ENCODE measurements at regions not wholly inside any gene's neighbourhood (a gene's known extent, or its start where the extent isn't known, plus 50 kb on each side); places are given as distances from the start of the nearest gene placed in this dataset.
"Not testable (repeated sequence)": the region's sequence is repeated elsewhere in the genome, so short reads cannot be mapped to it uniquely, and the experiment has no call there.

- H3K4me3 ChIP-seq = no peak overlapping the region
- DNase-seq (ENCODE audit: low spot score in 2 of 2) = no peak
- intact Hi-C loops (cut with DNase I) = no loop called here
- TF ChIP-seq CTCF (IDR thresholded peaks at IDR 0.05) = no peak
- H3K27me3 ChIP-seq = no peaks in the 10 kb centered on the region
- no peaks in the 10 kb centered on the region for H3K36me3 ChIP-seq
- H3K4me1 ChIP-seq = peaks cover under 1 to 2% of the 10 kb centered on the region in 2 donors
- no peak overlapping the region for H3K27ac ChIP-seq
- no peaks in the 10 kb centered on the region for H3K9me3 ChIP-seq
Observed at GRCh38 chr15:99492275-99492674, 73.5 kb upstream of the MEF2A start.

- DNase-seq (ENCODE audit: low spot score in 2 of 2) = no peak
- no peak for TF ChIP-seq CTCF (IDR thresholded peaks at IDR 0.05)
- intact Hi-C loops (cut with DNase I) = no loop called here
- Histone ChIP-seq H3K27me3 (no peaks in the 10 kb centered on the region), H3K4me1 (no peaks in the 10 kb centered on the region), H3K4me3 (no peak overlapping the region), H3K36me3 (no peaks in the 10 kb centered on the region), H3K9me3 (no peaks in the 10 kb centered on the region), H3K27ac (no peak overlapping the region)
Observed at GRCh38 chr15:99492716-99493115, 73.1 kb upstream of the MEF2A start.

- Histone ChIP-seq H3K4me3 (no peak overlapping the region), H3K4me1 (no peaks in the 10 kb centered on the region), H3K9me3 (no peaks in the 10 kb centered on the region), H3K36me3 (no peaks in the 10 kb centered on the region), H3K27ac (no peak overlapping the region), H3K27me3 (no peaks in the 10 kb centered on the region)
- no peak for DNase-seq (ENCODE audit: low spot score in 2 of 2)
- intact Hi-C loops (cut with DNase I) = no loop called here
- TF ChIP-seq CTCF (IDR thresholded peaks at IDR 0.05) = no peak
Observed at GRCh38 chr15:99493461-99493860, 72.3 kb upstream of the MEF2A start.

- H3K4me1 ChIP-seq; H3K4me3 ChIP-seq; H3K9me3 ChIP-seq; H3K27me3 ChIP-seq; DNase-seq (ENCODE audit: low spot score in 2 of 2); intact Hi-C loops (cut with DNase I); H3K27ac ChIP-seq; H3K36me3 ChIP-seq: not testable (repeated sequence)
Observed at GRCh38 chr15:99494536-99495233, 71.1 kb upstream of the MEF2A start.

- no peaks in the 10 kb centered on the region for H3K36me3 ChIP-seq
- H3K4me3 ChIP-seq = no peak overlapping the region
- H3K27ac ChIP-seq = no peak overlapping the region
- intact Hi-C loops (cut with DNase I) = no loop called here
- H3K4me1 ChIP-seq = no peaks in the 10 kb centered on the region
- no peaks in the 10 kb centered on the region for H3K27me3 ChIP-seq
- DNase-seq (ENCODE audit: low spot score in 2 of 2) = no peak
- TF ChIP-seq CTCF (IDR thresholded peaks at IDR 0.05) = no peak
- no peaks in the 10 kb centered on the region for H3K9me3 ChIP-seq
Observed at GRCh38 chr15:99495430-99496301, 70.1 kb upstream of the MEF2A start.

- no peak for DNase-seq (ENCODE audit: low spot score in 2 of 2)
- H3K36me3 ChIP-seq = no peaks in the 10 kb centered on the region
- H3K27me3 ChIP-seq = no peaks in the 10 kb centered on the region
- no peak overlapping the region for H3K27ac ChIP-seq
- H3K9me3 ChIP-seq = no peaks in the 10 kb centered on the region
- intact Hi-C loops (cut with DNase I) = no loop called here
- TF ChIP-seq CTCF (IDR thresholded peaks at IDR 0.05) = no peak
- no peaks in the 10 kb centered on the region for H3K4me1 ChIP-seq
- no peak overlapping the region for H3K4me3 ChIP-seq
Observed at GRCh38 chr15:99496302-99496629, 69.5 kb upstream of the MEF2A start.

All from ascending aorta (tissue), 2 donors.